ENCODE measurements at regions not wholly inside any gene's neighbourhood (a gene's known extent, or its start where the extent isn't known, plus 50 kb on each side); places are given as distances from the start of the nearest gene placed in this dataset.

GRCh38 chr20:11849270-11849915, 68.3 kb upstream of the BTBD3 start:
- no peaks in the 10 kb centered on the region for H3K9me2 ChIP-seq
- H3K27ac ChIP-seq (ENCODE audit: low read depth in 2 of 2, low read length in 1 of 2): no peak overlapping the region
- 61% methylated on average over 5 of the region's 5 CpGs for WGBS (ENCODE audit: low lambda C conversion rate)
- no peak for DNase-seq
- CTCF ChIA-PET: no interaction called here
- H3K36me3 ChIP-seq (replicated peaks in 1 of 2; ENCODE audit: control insufficient read depth in 1 of 2, insufficient read depth in 2 of 2, low read length in 1 of 2): no peaks in the 10 kb centered on the region
- peaks cover 0 to 6% of the 10 kb centered on the region in 2 experiments; a peak in 2 of 4 replicates for H3K4me1 ChIP-seq (ENCODE audit: control insufficient read depth in 1 of 2, insufficient read depth in 2 of 2, low read depth in 1 of 2, low read length in 1 of 2)
- no peaks in the 10 kb centered on the region for H3K9me3 ChIP-seq
- no peaks in the 10 kb centered on the region for H3K79me2 ChIP-seq (ENCODE audit: insufficient read depth)
- no peak for TF ChIP-seq ELF1 (IDR thresholded peaks at IDR 0.05)
- no peak for TF ChIP-seq RFX5 (IDR thresholded peaks at IDR 0.05; ENCODE audit: low read length)
- TF ChIP-seq GABPA (IDR thresholded peaks at IDR 0.05; ENCODE audit: low read depth): no peak
- no peak for TF ChIP-seq NFIC (IDR thresholded peaks at IDR 0.05; ENCODE audit: borderline replicate concordance)
- TF ChIP-seq RCOR1 (IDR thresholded peaks at IDR 0.05; ENCODE audit: low read length): no peak
- no peak for TF ChIP-seq CHD2 (IDR thresholded peaks at IDR 0.05; ENCODE audit: low read length, partially characterized antibody)
- TF ChIP-seq RAD21 (IDR thresholded peaks at IDR 0.05; ENCODE audit: low read length): no peak
- TF ChIP-seq POLR2AphosphoS5 (IDR thresholded peaks at IDR 0.05; ENCODE audit: low read depth, low read length): no peak
- TF ChIP-seq MAX (IDR thresholded peaks at IDR 0.05; ENCODE audit: low read depth): no peak
- TF ChIP-seq EZH2phosphoT487 (IDR thresholded peaks at IDR 0.05; ENCODE audit: borderline replicate concordance, low read depth): no peak
- no peak for TF ChIP-seq MEF2A (IDR thresholded peaks at IDR 0.05; ENCODE audit: borderline replicate concordance, low read depth)
- TF ChIP-seq PBX3 (IDR thresholded peaks at IDR 0.05): no peak
- no peak for TF ChIP-seq IRF3 (IDR thresholded peaks at IDR 0.05; ENCODE audit: low read depth, low read length)
- no peak for TF ChIP-seq FOXM1 (IDR thresholded peaks at IDR 0.05; ENCODE audit: low read depth)
- no peak for TF ChIP-seq REST (IDR thresholded peaks at IDR 0.05; ENCODE audit: low read depth, low read length)
- TF ChIP-seq RXRA (IDR thresholded peaks at IDR 0.05; ENCODE audit: borderline replicate concordance, low read depth): no peak
- no peak overlapping the region for H3K4me2 ChIP-seq
- H4K20me1 ChIP-seq (ENCODE audit: insufficient read depth): no peaks in the 10 kb centered on the region
- no peaks in the 10 kb centered on the region for H3K27me3 ChIP-seq (ENCODE audit: insufficient read depth)
- H3K4me3 ChIP-seq (ENCODE audit: low read depth in 2 of 2, low read length in 1 of 2): no peak overlapping the region
- H3F3A ChIP-seq (replicated peaks; ENCODE audit: insufficient read depth): no peaks in the 10 kb centered on the region
- H3K9ac ChIP-seq: no peak overlapping the region
- POLR2A ChIA-PET: no interaction called here
- no peak overlapping the region for H2AFZ ChIP-seq (ENCODE audit: low read depth)
